Endothelial cell of umbilical vein (primary cell): ENCODE measurements at regions not wholly inside any gene's neighbourhood (a gene's known extent, or its start where the extent isn't known, plus 50 kb on each side); places are given as distances from the start of the nearest gene placed in this dataset.
A peak's percentile ranks its signal among the peaks of the same experiment; 100 is the strongest.

Source experiments
- BruUV-seq: library from RNA; stranded (reverse); fragments of 400-500 nt; replicated peaks from 2 replicates; lab custom pipeline; 2021; lab: Mats Ljungman, UMichigan
- CTCF ChIA-PET: fragments of 300-600, 350-600 bp; sonication (Branson Sonifier 250); formaldehyde crosslinking; loops from one replicate; lab custom pipeline; 2021; ENCODE audit warnings: antibody characterized with exemption, inconsistent platforms; lab: Charles Lee
- POLR2A ChIA-PET: fragments of 300-600, 350-600 bp; sonication (Branson Sonifier 250); formaldehyde crosslinking; loops from one replicate; lab custom pipeline; 2021; ENCODE audit warnings: antibody characterized with exemption, inconsistent platforms; lab: Charles Lee
- DNase-seq: peaks from one replicate; pipeline ENCODE4 v3.0.0-alpha.2; 2011; ENCODE audit warnings: low read depth, low spot score
- FAIRE-seq: peaks from 2 replicates; lab custom pipeline; 2011; peaks lifted over from hg19 to GRCh38; lab: Jason Lieb, UNC
- H2AFZ ChIP-seq: 2 replicates; pipeline ENCODE4 v1.6.0; 2012; ENCODE audit warnings: low read depth, low read length, control low read depth, inconsistent platforms
- H3K27ac ChIP-seq: 2 replicates; pipeline ENCODE4 v1.5.1; 2011; ENCODE audit warnings: low read depth, mild to moderate bottlenecking, control low read depth, low read length, moderate library complexity; ENCODE audit not compliant: insufficient read depth
- H3K27me3 ChIP-seq, 2 experiments: 2 replicates each; pipeline versions ENCODE4 v1.6.0 to v1.6.1; 2011; ENCODE audit warnings: low read length in 2 of 2, mixed read lengths in 1 of 2; ENCODE audit not compliant: control insufficient read depth in 2 of 2, insufficient read depth in 2 of 2
- H3K36me3 ChIP-seq, 2 experiments: 2 replicates in 1 of 2; 3 replicates in 1 of 2; pipeline ENCODE4 v1.5.1; 2011; ENCODE audit warnings: low read length in 2 of 2, mild to moderate bottlenecking in 1 of 2, moderate library complexity in 1 of 2; ENCODE audit not compliant: control insufficient read depth in 2 of 2, insufficient read depth in 2 of 2; ENCODE audit errors: extremely low read depth in 1 of 2
- H3K4me1 ChIP-seq: 3 replicates; pipeline ENCODE4 v1.5.1; 2011; ENCODE audit warnings: mild to moderate bottlenecking, low read length; ENCODE audit not compliant: control insufficient read depth, insufficient read depth; ENCODE audit errors: extremely low read depth
- H3K4me2 ChIP-seq: 2 replicates; pipeline ENCODE4 v1.6.1; 2011; ENCODE audit warnings: low read length, control low read depth, mixed read lengths; ENCODE audit not compliant: insufficient read depth
- H3K4me3 ChIP-seq, 3 experiments: fragments of 200-600 bp in 1 of 3; sonication (generic), shearing (Covaris generic) in 1 of 3; replicated peaks in 1 of 3; 2 replicates each; pipeline ENCODE4 v1.5.1; 2011 to 2016; ENCODE audit warnings: control low read depth in 3 of 3, low read length in 3 of 3, mild to moderate bottlenecking in 2 of 3, inconsistent platforms in 1 of 3, low read depth in 1 of 3, moderate library complexity in 1 of 3; ENCODE audit not compliant: insufficient read depth in 1 of 3
- H3K79me2 ChIP-seq: 2 replicates; pipeline ENCODE4 v1.6.0; 2012; ENCODE audit warnings: low read length, inconsistent platforms; ENCODE audit not compliant: control insufficient read depth, insufficient read depth
- H3K9ac ChIP-seq: replicated peaks from 2 replicates; pipeline ENCODE3; 2011; ENCODE audit warnings: low read length, control low read depth; ENCODE audit not compliant: insufficient read depth; ENCODE audit errors: extremely low read depth
- H3K9me1 ChIP-seq: replicated peaks from 3 replicates; pipeline ENCODE4 v1.6.0; 2011; ENCODE audit warnings: mild to moderate bottlenecking, low read length; ENCODE audit not compliant: control insufficient read depth, insufficient read depth; ENCODE audit errors: extremely low read depth
- H3K9me3 ChIP-seq: replicated peaks from 2 replicates; pipeline ENCODE4 v1.5.1; 2012; ENCODE audit warnings: low read length, inconsistent platforms; ENCODE audit not compliant: control insufficient read depth, insufficient read depth
- H4K20me1 ChIP-seq: replicated peaks from 2 replicates; pipeline ENCODE3; 2011; ENCODE audit warnings: mild to moderate bottlenecking, low read length; ENCODE audit not compliant: control insufficient read depth, insufficient read depth; ENCODE audit errors: extremely low read depth
- CTCF ChIP-seq, 2 donors: IDR thresholded peaks; 1 replicate in 1 of 2; 2 replicates in 1 of 2; pipeline ENCODE4 v1.5.1; 2011; ENCODE audit warnings: low read length in 2 of 2, mild to moderate bottlenecking in 2 of 2, moderate library complexity in 2 of 2, control low read depth in 1 of 2, inconsistent platforms in 1 of 2, low read depth in 1 of 2; ENCODE audit not compliant: insufficient read depth in 1 of 2; ENCODE audit errors: extremely low read depth in 1 of 2
- EZH2 ChIP-seq: IDR thresholded peaks from 2 replicates; pipeline ENCODE4 v1.6.1; 2012; ENCODE audit warnings: borderline replicate concordance, low read depth, mild to moderate bottlenecking, moderate library complexity, low read length, inconsistent platforms; ENCODE audit not compliant: severe bottlenecking
- FOS ChIP-seq: IDR thresholded peaks from 2 replicates; pipeline ENCODE4 v1.6.1; 2011; ENCODE audit warnings: mild to moderate bottlenecking, low read length, moderate library complexity, borderline replicate concordance; ENCODE audit not compliant: insufficient read depth
- GATA2 ChIP-seq: IDR thresholded peaks from 2 replicates; pipeline ENCODE4 v1.7.0; 2011; ENCODE audit warnings: low read depth, mild to moderate bottlenecking, moderate library complexity, mixed read lengths, low read length; ENCODE audit not compliant: insufficient read length, insufficient read depth
- JUN ChIP-seq: IDR thresholded peaks from 2 replicates; pipeline ENCODE4 v1.6.1; 2011; ENCODE audit warnings: borderline replicate concordance, low read depth; ENCODE audit not compliant: insufficient read length, insufficient read depth
- MAX ChIP-seq: IDR thresholded peaks from 2 replicates; pipeline ENCODE4 v1.6.1; 2011; ENCODE audit not compliant: insufficient read depth, insufficient read length
- MYC ChIP-seq: IDR thresholded peaks from one replicate; pipeline ENCODE4 v1.6.1; 2011; ENCODE audit warnings: mild to moderate bottlenecking, low read depth, low read length
- POLR2A ChIP-seq: IDR thresholded peaks from 2 replicates; pipeline ENCODE4 v1.6.1; 2012; ENCODE audit warnings: low read depth, mild to moderate bottlenecking, control low read depth, low read length
- POLR2AphosphoS5 ChIP-seq: IDR thresholded peaks from 2 replicates; pipeline ENCODE4 v1.6.1; 2012; ENCODE audit warnings: low read depth, mild to moderate bottlenecking, control low read depth, low read length, moderate library complexity; ENCODE audit not compliant: insufficient read depth
- dilution Hi-C: fragments of 300-500 bp; cut with MboI; formaldehyde crosslinking; loops from one replicate; pipeline ENCODE4 v1.15.0; 2019; ENCODE audit warnings: low sequenced_read_pairs; ENCODE audit not compliant: extremely low pct_ligation_motif_present
- intact Hi-C: fragments of 100-400 bp; cut with micrococcal nuclease; formaldehyde crosslinking; loops from one replicate; pipeline ENCODE4 v1.10.0; 2022

- dilution Hi-C loops = no loop called here
Measured at GRCh38 chrX:139213241-139213709, 317.3 kb upstream of the F9 start.

More at GRCh38 chrX:139213241-139213709, 317.3 kb upstream of the F9 start:
- CTCF ChIA-PET = no interaction called here
- no peak overlapping the region for H2AFZ ChIP-seq
- no peak for TF ChIP-seq EZH2
- no peak for TF ChIP-seq POLR2AphosphoS5
- TF ChIP-seq FOS = no peak
- no peak for TF ChIP-seq JUN
- no peak for TF ChIP-seq GATA2
- TF ChIP-seq POLR2A = no peak
- no peak for TF ChIP-seq CTCF (IDR thresholded peaks at IDR 0.05; ENCODE audit: extremely low read depth in 1 of 2, insufficient read depth in 1 of 2, low read depth in 1 of 2, low read length in 2 of 2)
- no peak for TF ChIP-seq MAX
- TF ChIP-seq MYC = no peak
- peak; percentile 54 for FAIRE-seq
- H3K4me3 ChIP-seq = no peak overlapping the region
- H3K79me2 ChIP-seq = no peaks in the 10 kb centered on the region
- no peaks in the 10 kb centered on the region for H3K9me3 ChIP-seq
- H3K9ac ChIP-seq = no peak overlapping the region
- H3K27me3 ChIP-seq = no peaks in the 10 kb centered on the region
- H3K4me2 ChIP-seq = no peak overlapping the region
- intact Hi-C loops = no loop called here
- no peaks in the 10 kb centered on the region for H3K9me1 ChIP-seq
- no TSS peak for BruUV-seq
- H4K20me1 ChIP-seq = no peaks in the 10 kb centered on the region
- no peaks in the 10 kb centered on the region for H3K36me3 ChIP-seq
- H3K27ac ChIP-seq = no peak overlapping the region
- POLR2A ChIA-PET = no interaction called here
- no peaks in the 10 kb centered on the region for H3K4me1 ChIP-seq
- no peak for DNase-seq
